PFSK-1 (cell line): ENCODE measurements at regions not wholly inside any gene's neighbourhood (a gene's known extent, or its start where the extent isn't known, plus 50 kb on each side); places are given as distances from the start of the nearest gene placed in this dataset.

Experiments used
- FOXP2 ChIP-seq: optimal IDR thresholded peaks from 2 replicates; pipeline ENCODE3; 2011; ENCODE audit warnings: borderline replicate concordance, control low read depth, inconsistent platforms; ENCODE audit not compliant: insufficient read depth; ENCODE audit errors: extremely low read length, extremely low read depth
- POLR2AphosphoS5 ChIP-seq: IDR thresholded peaks from 2 replicates; pipeline ENCODE4 v1.6.1; 2012; ENCODE audit warnings: low read depth, mild to moderate bottlenecking, control low read depth, low read length, moderate library complexity
- SIN3A ChIP-seq: IDR thresholded peaks from 2 replicates; pipeline ENCODE4 v1.6.1; 2012; ENCODE audit warnings: mild to moderate bottlenecking, low read length, moderate library complexity, borderline replicate concordance; ENCODE audit not compliant: insufficient read depth
- TAF1 ChIP-seq: IDR thresholded peaks from 2 replicates; pipeline ENCODE4 v1.6.1; 2012; ENCODE audit warnings: low read length, control low read depth, borderline replicate concordance; ENCODE audit not compliant: insufficient read depth
- TF ChIP-seq, protein P1 (sequence below), 2 experiments: IDR thresholded peaks; 2 replicates each; pipeline versions ENCODE4 v1.6.1 to v1.8.0; 2011 to 2012; ENCODE audit warnings: low read depth in 2 of 2, low read length in 2 of 2, control low read depth in 1 of 2, inconsistent platforms in 1 of 2, mild to moderate bottlenecking in 1 of 2, moderate library complexity in 1 of 2; ENCODE audit not compliant: insufficient read depth in 1 of 2

DNA sequence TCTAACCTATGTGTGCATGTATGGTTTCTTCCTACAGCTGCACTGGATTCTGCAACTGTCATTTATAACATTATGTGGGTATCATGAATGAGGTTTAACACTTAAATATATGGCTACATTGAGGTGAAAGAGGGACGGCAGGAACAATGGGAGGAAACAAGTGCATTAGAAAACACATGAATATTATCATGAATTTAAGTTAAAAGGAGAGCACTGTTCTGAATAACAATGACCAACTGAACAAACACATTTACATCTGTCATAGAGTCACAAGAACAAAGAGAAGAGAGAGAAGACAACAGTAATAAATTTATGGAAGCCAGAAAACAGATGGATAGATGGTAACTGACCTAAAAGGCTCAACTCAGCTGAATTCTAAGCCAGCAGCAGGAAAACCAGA is 527.1 kb upstream of the DIPK2B start:
- no peak for TF ChIP-seq FOXP2
- no peak for TF ChIP-seq POLR2AphosphoS5
- TF ChIP-seq, protein P1, sequence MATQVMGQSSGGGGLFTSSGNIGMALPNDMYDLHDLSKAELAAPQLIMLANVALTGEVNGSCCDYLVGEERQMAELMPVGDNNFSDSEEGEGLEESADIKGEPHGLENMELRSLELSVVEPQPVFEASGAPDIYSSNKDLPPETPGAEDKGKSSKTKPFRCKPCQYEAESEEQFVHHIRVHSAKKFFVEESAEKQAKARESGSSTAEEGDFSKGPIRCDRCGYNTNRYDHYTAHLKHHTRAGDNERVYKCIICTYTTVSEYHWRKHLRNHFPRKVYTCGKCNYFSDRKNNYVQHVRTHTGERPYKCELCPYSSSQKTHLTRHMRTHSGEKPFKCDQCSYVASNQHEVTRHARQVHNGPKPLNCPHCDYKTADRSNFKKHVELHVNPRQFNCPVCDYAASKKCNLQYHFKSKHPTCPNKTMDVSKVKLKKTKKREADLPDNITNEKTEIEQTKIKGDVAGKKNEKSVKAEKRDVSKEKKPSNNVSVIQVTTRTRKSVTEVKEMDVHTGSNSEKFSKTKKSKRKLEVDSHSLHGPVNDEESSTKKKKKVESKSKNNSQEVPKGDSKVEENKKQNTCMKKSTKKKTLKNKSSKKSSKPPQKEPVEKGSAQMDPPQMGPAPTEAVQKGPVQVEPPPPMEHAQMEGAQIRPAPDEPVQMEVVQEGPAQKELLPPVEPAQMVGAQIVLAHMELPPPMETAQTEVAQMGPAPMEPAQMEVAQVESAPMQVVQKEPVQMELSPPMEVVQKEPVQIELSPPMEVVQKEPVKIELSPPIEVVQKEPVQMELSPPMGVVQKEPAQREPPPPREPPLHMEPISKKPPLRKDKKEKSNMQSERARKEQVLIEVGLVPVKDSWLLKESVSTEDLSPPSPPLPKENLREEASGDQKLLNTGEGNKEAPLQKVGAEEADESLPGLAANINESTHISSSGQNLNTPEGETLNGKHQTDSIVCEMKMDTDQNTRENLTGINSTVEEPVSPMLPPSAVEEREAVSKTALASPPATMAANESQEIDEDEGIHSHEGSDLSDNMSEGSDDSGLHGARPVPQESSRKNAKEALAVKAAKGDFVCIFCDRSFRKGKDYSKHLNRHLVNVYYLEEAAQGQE (IDR thresholded peaks at IDR 0.05; ENCODE audit: insufficient read depth in 1 of 2, low read depth in 2 of 2, low read length in 2 of 2): no peak
- TF ChIP-seq TAF1: no peak
- no peak for TF ChIP-seq SIN3A

DNA sequence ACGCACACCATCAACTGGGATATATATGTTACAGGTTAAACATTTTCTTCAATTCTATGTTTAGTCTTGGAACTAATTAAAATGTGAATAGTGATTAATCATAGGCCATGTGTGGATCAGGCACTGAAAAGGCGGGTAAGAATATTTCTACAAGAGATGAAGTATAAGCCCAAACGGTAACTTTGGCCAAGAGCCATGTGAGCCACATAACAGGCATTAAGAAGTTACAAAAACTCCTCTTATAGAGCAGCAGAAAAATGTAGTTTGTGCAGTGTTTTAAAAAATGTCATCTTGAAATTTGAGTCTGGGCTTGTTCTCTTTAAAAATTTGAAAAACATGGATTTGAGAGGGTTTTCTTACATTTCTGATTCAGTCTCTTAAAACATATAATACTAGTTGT is 521.8 kb upstream of the DIPK2B start:
- TF ChIP-seq POLR2AphosphoS5 (no peak), FOXP2 (no peak), TAF1 (no peak), SIN3A (no peak)
- TF ChIP-seq, protein P1 (IDR thresholded peaks at IDR 0.05; ENCODE audit: insufficient read depth in 1 of 2, low read depth in 2 of 2, low read length in 2 of 2): no peak

DNA sequence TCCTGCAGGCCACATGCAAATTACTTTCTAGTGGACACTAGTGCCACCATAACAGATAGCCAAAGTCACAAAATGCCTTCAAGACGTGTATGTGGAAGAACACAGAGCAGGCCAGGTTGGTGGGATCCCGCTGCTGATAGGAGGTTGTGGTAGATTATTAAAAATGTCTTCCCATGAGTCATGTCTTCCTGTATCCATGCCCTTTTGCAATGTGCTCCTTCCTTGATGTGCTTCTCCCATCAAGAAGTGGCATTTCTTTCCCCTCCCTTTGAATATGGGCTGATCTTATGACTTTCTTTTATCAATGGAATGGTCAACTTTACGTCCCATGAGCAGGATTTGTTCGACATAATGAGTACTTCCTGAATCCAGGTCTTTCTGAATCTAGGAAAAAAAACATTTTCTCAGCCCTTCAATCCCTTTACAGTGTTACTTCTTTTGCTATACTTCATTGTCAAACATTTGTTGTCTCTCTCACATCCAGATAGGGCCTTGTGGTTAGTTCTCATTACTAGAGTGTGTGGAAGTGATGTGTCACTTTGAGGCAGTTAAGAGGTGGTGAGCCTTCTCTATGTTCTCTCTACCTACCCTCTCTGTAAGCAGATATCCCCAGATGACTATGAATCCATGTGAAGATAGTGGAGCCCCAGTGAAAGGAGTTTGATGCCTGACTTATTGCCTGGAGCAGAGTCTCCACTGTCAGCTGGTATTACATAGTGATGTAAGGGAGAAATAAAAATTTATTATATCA is 519.2 kb upstream of the DIPK2B start:
- TF ChIP-seq, protein P1 (IDR thresholded peaks at IDR 0.05; ENCODE audit: insufficient read depth in 1 of 2, low read depth in 2 of 2, low read length in 2 of 2): no peak
- no peak for TF ChIP-seq POLR2AphosphoS5
- no peak for TF ChIP-seq FOXP2

DNA sequence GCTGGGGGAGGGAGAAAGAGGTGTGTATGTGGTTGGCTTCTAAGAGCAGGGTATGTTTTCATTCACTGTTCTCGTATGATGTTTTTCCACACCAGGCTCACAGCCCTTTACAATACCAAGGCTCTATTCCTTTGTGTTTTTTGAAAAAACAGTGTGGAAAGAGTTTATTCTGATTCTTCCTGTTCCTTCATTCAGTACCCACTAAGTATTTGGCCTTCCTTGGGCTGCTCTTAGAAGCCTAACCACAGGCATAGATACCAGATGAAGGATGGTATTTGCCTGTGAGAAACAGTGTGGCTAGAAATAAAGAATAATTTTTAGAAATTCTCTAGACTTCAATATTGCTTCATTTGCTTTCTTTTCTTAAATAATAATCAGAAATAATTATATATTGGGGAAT is 518.0 kb upstream of the DIPK2B start:
- TF ChIP-seq, protein P1 (IDR thresholded peaks at IDR 0.05; ENCODE audit: insufficient read depth in 1 of 2, low read depth in 2 of 2, low read length in 2 of 2): no peak
- TF ChIP-seq FOXP2 (no peak), TAF1 (no peak), SIN3A (no peak), POLR2AphosphoS5 (no peak)

DNA sequence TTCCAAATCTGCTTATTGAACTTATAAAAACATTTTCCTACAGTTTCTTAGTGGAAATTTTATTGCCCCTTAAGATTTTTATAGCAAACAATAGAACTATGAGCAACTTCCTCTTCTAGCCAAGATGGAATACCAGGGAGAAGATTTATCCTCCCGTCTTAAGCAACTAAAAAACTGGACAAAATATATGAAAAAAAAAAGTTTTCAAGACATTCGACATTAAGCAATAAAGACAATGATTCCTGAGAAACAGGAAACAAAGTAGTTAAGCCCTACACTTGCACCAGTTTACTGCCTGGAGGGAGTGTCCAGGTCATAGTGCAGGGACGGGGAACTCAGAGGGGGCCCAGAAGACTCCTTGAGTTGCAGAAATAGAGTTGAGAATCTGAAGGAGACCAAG is 516.1 kb upstream of the DIPK2B start:
- no peak for TF ChIP-seq FOXP2
- no peak for TF ChIP-seq POLR2AphosphoS5
- TF ChIP-seq SIN3A: no peak
- TF ChIP-seq, protein P1 (IDR thresholded peaks at IDR 0.05; ENCODE audit: insufficient read depth in 1 of 2, low read depth in 2 of 2, low read length in 2 of 2): no peak
- no peak for TF ChIP-seq TAF1
